ENCODE measurements at regions not wholly inside any gene's neighbourhood (a gene's known extent, or its start where the extent isn't known, plus 50 kb on each side); places are given as distances from the start of the nearest gene placed in this dataset.
A peak's percentile ranks its signal among the peaks of the same experiment; 100 is the strongest.

GRCh38 chr7:47066976-47067614 lies 514.8 kb downstream of the TNS3 start:
- TF ChIP-seq GATA2 (IDR thresholded peaks at IDR 0.05; ENCODE audit: low read depth, low read length) (peak; percentile 64; the same call in 1 of the 2 replicates), GATA3 (IDR thresholded peaks at IDR 0.05; ENCODE audit: low read depth, low read length) (no peak)

All from SH-SY5Y (cell line).